OCI-LY3 (cell line): ENCODE measurements at regions not wholly inside any gene's neighbourhood (a gene's known extent, or its start where the extent isn't known, plus 50 kb on each side); places are given as distances from the start of the nearest gene placed in this dataset.

Experiments
- EZH2phosphoT487 ChIP-seq: fragments of 200-600 bp; shearing (Covaris generic); IDR thresholded peaks from 2 replicates; pipeline ENCODE4 v1.6.1; 2018; ENCODE audit warnings: antibody characterized with exemption, mixed run types, low read depth
- TF ChIP-seq, protein P1 (sequence below): fragments of 200-600, 300-600 bp; sonication (generic); IDR thresholded peaks from 2 replicates; pipeline ENCODE4 v1.5.1; 2014; ENCODE audit warnings: antibody characterized with exemption, low read length, low read depth

DNA sequence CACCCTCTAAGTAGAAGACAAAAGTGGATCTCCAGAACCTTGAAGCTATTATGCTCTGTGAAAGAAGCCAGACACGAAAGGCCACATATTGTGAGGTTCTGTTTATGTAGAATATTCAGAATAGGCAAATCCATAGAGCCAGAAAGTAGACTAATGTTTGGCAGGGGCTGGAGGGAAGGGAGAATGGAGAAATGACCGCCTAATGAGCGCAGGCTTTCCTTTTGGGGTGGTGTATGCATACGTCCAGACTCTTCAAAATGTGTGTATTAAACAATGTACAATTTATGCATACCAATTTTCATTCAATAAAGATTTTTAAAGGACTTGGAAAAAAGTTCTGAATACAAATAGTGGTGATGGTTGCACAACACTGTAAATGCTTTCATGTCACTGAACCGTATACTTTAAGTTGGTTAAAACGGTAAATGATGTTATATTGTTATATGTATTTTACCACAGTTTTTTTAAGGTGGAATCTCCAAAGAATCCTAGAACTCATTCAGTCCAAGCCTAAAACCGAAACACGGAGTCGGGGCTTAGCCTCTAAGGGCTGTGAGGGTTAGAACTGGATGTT lies 397.4 kb downstream of the SOX9 start:
- TF ChIP-seq, protein P1, sequence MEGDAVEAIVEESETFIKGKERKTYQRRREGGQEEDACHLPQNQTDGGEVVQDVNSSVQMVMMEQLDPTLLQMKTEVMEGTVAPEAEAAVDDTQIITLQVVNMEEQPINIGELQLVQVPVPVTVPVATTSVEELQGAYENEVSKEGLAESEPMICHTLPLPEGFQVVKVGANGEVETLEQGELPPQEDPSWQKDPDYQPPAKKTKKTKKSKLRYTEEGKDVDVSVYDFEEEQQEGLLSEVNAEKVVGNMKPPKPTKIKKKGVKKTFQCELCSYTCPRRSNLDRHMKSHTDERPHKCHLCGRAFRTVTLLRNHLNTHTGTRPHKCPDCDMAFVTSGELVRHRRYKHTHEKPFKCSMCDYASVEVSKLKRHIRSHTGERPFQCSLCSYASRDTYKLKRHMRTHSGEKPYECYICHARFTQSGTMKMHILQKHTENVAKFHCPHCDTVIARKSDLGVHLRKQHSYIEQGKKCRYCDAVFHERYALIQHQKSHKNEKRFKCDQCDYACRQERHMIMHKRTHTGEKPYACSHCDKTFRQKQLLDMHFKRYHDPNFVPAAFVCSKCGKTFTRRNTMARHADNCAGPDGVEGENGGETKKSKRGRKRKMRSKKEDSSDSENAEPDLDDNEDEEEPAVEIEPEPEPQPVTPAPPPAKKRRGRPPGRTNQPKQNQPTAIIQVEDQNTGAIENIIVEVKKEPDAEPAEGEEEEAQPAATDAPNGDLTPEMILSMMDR = no peak
- TF ChIP-seq EZH2phosphoT487 = no peak
